GM06990 (cell line): ENCODE measurements at regions not wholly inside any gene's neighbourhood (a gene's known extent, or its start where the extent isn't known, plus 50 kb on each side); places are given as distances from the start of the nearest gene placed in this dataset.

Experiments
- DNase-seq: peaks from one replicate; pipeline ENCODE4 v3.0.0-alpha.2; 2011; ENCODE audit not compliant: insufficient read length; ENCODE audit errors: extremely low read depth
- H3K27me3 ChIP-seq: replicated peaks from 2 replicates; pipeline ENCODE4 v1.6.0; 2011; ENCODE audit warnings: low read length; ENCODE audit not compliant: control insufficient read depth, insufficient read depth
- H3K36me3 ChIP-seq: 2 replicates; pipeline ENCODE4 v1.5.1; 2011; ENCODE audit warnings: low read length; ENCODE audit not compliant: control insufficient read depth, insufficient read depth
- H3K4me3 ChIP-seq: replicated peaks from 2 replicates; pipeline ENCODE4 v1.5.1; 2011; ENCODE audit warnings: low read depth, mild to moderate bottlenecking, control low read depth, low read length
- CTCF ChIP-seq: IDR thresholded peaks from 2 replicates; pipeline ENCODE4 v1.5.1; 2011; ENCODE audit warnings: low read length, control low read depth, mild to moderate bottlenecking, inconsistent platforms; ENCODE audit not compliant: insufficient read depth, poor library complexity, severe bottlenecking

GRCh38 chr5:74233091-74233490 is 407.4 kb downstream of the ENC1 start:
- Histone ChIP-seq H3K36me3 (no peaks in the 10 kb centered on the region), H3K4me3 (no peak overlapping the region), H3K27me3 (no peaks in the 10 kb centered on the region)
- DNase-seq: no peak
- TF ChIP-seq CTCF: no peak

- Histone ChIP-seq H3K27me3 (no peaks in the 10 kb centered on the region), H3K4me3 (no peak overlapping the region), H3K36me3 (no peaks in the 10 kb centered on the region)
- no peak for DNase-seq
- no peak for TF ChIP-seq CTCF
Observed at GRCh38 chr5:74232276-74232675, 408.3 kb downstream of the ENC1 start.

- no peak for DNase-seq
- no peak for TF ChIP-seq CTCF
- Histone ChIP-seq H3K4me3 (no peak overlapping the region), H3K27me3 (no peaks in the 10 kb centered on the region), H3K36me3 (no peaks in the 10 kb centered on the region)
Observed at GRCh38 chr5:74231697-74232096, 408.8 kb downstream of the ENC1 start.

GRCh38 chr5:74226716-74227485 is 413.6 kb downstream of the ENC1 start:
- Histone ChIP-seq H3K27me3 (no peaks in the 10 kb centered on the region), H3K4me3 (no peak overlapping the region), H3K36me3 (no peaks in the 10 kb centered on the region)
- TF ChIP-seq CTCF: no peak
- no peak for DNase-seq

- no peaks in the 10 kb centered on the region for H3K36me3 ChIP-seq
- no peaks in the 10 kb centered on the region for H3K27me3 ChIP-seq
- no peak for TF ChIP-seq CTCF
- no peak for DNase-seq
- no peak overlapping the region for H3K4me3 ChIP-seq
Observed at GRCh38 chr5:74225587-74225986, 414.9 kb downstream of the ENC1 start.

GRCh38 chr5:74224331-74224730 is 416.2 kb downstream of the ENC1 start:
- DNase-seq: no peak
- TF ChIP-seq CTCF: no peak
- Histone ChIP-seq H3K4me3 (no peak overlapping the region), H3K27me3 (no peaks in the 10 kb centered on the region), H3K36me3 (no peaks in the 10 kb centered on the region)
